ENCODE measurements at regions not wholly inside any gene's neighbourhood (a gene's known extent, or its start where the extent isn't known, plus 50 kb on each side); places are given as distances from the start of the nearest gene placed in this dataset.

- peak; percentile 44 for DNase-seq (ENCODE audit: low read depth)
- TF ChIP-seq CTCF (IDR thresholded peaks at IDR 0.05; ENCODE audit: insufficient read depth, low read depth, low read length), result no peak
- no peak overlapping the region for H3K4me3 ChIP-seq (ENCODE audit: low read depth, low read length)
Measured at GRCh38 chr13:76331943-76332712, 554.1 kb downstream of the KCTD12 start.

GRCh38 chr13:76330761-76331160, 555.4 kb downstream of the KCTD12 start:
- H3K4me3 ChIP-seq (ENCODE audit: low read depth, low read length), result no peak overlapping the region
- no peak for TF ChIP-seq CTCF (IDR thresholded peaks at IDR 0.05; ENCODE audit: insufficient read depth, low read depth, low read length)
- DNase-seq (ENCODE audit: low read depth), result peak; percentile 29

GRCh38 chr13:76329866-76330580, 556.2 kb downstream of the KCTD12 start:
- no peak for DNase-seq (ENCODE audit: low read depth)

GRCh38 chr13:76329004-76329403, 557.2 kb downstream of the KCTD12 start:
- no peak for DNase-seq (ENCODE audit: low read depth)
- no peak overlapping the region for H3K4me3 ChIP-seq (ENCODE audit: low read depth, low read length)
- no peak for TF ChIP-seq CTCF (IDR thresholded peaks at IDR 0.05; ENCODE audit: insufficient read depth, low read depth, low read length)

More at GRCh38 chr13:76329866-76330580, 556.2 kb downstream of the KCTD12 start:
- TF ChIP-seq CTCF (IDR thresholded peaks at IDR 0.05; ENCODE audit: insufficient read depth, low read depth, low read length), result no peak
- H3K4me3 ChIP-seq (ENCODE audit: low read depth, low read length), result no peak overlapping the region

- no peak overlapping the region for H3K4me3 ChIP-seq (ENCODE audit: low read depth, low read length)
- no peak for DNase-seq (ENCODE audit: low read depth)
- TF ChIP-seq CTCF (IDR thresholded peaks at IDR 0.05; ENCODE audit: insufficient read depth, low read depth, low read length), result no peak
Measured at GRCh38 chr13:76326343-76326742, 559.9 kb downstream of the KCTD12 start.

- H3K4me3 ChIP-seq (ENCODE audit: low read depth, low read length), result no peak overlapping the region
- TF ChIP-seq CTCF (IDR thresholded peaks at IDR 0.05; ENCODE audit: insufficient read depth, low read depth, low read length), result no peak
- no peak for DNase-seq (ENCODE audit: low read depth)
Measured at GRCh38 chr13:76319921-76320320, 566.3 kb downstream of the KCTD12 start.
